ENCODE measurements at regions not wholly inside any gene's neighbourhood (a gene's known extent, or its start where the extent isn't known, plus 50 kb on each side); places are given as distances from the start of the nearest gene placed in this dataset.
A peak's percentile ranks its signal among the peaks of the same experiment; 100 is the strongest.
"Not testable (repeated sequence)": the region's sequence is repeated elsewhere in the genome, so short reads cannot be mapped to it uniquely, and the experiment has no call there.

DNA sequence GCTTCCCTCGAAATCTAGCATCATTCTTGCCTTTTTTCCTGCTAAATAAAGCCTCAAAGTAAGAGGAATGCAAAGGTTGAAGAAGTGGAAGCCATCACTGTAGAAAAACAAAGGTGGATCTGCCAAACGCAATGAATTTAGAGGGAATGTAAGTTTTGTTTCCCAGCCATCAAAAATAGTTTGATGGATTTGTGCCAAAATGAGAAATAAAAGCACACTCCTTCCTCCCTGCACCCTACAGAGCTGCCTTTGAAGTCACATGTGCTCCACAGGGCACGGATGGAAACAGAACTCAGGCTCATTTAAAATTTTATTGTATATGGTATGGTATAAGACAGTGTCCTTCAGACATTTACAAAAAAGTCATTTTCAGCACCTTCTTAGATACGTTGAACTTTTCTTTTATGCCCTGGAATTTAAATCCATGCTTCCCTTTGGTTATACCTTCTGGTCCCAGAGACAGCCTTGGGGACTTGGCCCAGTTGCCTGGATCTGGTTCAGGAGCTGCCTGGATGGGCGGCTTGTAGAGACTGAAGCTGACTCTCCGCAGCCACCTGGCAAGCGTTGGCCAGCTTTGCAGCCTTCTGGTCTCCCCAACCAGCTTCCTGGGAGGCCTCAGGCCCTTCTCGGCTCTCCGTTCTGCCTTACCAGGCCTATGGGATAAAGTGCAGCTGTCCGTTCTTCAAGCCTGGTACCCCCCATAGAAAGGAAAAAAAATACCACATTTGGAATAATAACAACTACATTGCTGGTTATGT, 228.5 kb upstream of the NEBL start:
- peak; percentile 77 to 94 for DNase-seq

DNA sequence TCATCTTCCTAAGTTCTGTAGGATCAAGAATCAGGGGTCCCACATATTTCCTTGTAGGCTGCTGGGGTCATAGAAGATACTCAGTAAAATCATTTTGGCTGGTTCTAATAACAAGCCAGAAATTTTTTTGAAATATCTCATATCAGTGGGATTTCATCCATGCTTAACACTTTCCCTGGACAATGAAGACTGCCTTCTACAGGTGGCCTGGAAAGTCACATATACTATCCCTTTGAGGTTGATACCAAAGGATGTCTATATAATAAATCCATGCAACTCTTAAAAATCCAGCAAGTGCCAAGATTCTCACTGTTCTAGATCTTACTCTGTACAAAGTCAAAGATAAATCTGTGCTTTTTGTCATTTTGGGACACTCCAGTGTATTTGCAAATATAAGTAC, 225.8 kb upstream of the NEBL start:
- no peak for DNase-seq

DNA sequence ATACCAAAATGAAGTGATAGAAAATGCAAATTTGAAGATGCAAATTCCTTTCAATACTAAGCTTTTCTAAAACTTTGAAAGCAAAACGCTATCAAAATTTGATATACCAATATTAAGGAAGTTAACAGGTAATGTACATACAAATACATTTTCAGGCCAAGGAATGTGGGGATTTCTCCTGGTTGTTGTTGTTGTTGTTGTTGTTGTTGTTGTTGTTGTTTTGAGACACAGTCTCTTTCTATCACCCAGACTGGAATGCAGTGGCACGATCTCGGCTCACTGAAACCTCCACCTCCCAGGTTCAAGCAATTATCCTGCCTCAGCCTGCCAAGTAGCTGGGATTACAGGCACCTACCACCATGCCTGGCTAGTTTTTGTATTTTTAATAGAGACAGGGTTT, 224.7 kb upstream of the NEBL start:
- DNase-seq = not testable (repeated sequence)

DNA sequence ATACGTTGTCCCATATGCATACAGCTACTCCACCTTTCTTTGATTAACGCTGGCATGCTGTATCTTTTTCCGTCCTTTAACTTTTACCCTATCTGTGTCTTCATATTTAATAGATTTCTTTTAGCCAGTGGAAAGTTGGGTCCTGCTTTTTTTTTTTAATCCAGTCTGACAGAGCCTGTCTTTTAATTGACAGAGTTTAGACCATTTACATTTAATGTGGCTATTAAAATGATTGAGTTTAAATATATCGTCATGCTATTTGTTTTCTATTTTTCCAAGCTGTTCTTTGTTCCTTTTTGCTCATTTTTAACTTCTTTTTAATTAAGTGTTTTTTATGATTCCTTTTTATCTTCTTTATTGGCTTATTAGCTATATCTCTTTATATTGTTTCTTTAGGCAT, 217.6 kb upstream of the NEBL start:
- DNase-seq = no peak

DNA sequence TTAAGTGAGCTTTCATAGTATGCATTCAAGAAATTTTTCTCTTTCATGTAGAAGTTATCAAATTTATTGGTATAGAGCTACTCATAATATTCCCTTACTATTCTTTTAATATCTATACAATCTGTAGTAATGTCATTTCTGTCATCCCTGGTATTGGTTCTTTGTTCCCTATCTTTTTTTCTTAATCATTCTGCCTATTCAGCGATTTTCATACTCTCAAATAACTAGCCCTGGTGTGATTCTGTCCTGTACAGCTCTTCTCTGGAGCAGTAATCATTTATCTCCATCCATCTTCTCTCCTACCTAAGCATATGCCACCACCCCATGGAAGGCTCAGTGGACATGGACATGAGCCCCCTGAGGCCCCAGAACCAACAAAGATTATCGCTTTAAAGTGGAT, 213.2 kb upstream of the NEBL start:
- DNase-seq = no peak

DNA sequence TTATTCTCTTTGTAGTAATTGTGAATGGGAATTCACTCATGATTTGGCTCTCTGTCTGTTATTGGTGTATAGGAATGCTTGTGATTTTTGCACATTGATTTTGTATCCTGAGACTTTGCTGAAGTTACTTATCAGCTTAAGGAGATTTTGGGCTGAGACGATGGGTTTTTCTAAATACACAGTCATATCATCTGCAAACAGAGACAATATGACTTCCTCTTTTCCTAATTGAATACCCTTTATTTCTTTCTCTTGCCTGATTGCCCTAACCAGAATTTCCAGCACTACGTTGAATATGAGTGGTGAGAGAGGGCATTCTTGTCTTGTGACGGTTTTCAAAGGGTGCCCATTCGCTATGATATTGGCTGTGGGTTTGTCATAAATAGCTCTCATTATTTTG, 209.8 kb upstream of the NEBL start:
- DNase-seq = not testable (repeated sequence)

DNA sequence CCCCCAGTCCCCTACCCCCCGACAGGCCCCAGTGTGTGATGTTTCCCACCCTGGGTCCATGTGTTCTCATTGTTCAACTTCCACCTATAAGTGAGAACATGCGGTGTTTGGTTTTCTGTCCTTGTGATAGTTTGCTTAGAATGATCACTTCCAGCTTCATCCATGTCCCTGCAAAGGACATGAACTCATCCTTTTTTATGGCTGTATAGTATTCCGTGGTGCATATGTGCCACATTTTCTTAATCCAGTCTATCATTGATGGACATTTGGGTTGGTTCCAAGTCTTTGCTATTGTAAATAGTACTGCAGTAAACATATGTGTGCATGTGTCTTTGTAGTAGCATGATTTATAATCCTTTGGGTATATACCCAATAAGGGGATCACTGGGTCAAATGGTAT, 208.2 kb upstream of the NEBL start:
- not testable (repeated sequence) for DNase-seq

DNA sequence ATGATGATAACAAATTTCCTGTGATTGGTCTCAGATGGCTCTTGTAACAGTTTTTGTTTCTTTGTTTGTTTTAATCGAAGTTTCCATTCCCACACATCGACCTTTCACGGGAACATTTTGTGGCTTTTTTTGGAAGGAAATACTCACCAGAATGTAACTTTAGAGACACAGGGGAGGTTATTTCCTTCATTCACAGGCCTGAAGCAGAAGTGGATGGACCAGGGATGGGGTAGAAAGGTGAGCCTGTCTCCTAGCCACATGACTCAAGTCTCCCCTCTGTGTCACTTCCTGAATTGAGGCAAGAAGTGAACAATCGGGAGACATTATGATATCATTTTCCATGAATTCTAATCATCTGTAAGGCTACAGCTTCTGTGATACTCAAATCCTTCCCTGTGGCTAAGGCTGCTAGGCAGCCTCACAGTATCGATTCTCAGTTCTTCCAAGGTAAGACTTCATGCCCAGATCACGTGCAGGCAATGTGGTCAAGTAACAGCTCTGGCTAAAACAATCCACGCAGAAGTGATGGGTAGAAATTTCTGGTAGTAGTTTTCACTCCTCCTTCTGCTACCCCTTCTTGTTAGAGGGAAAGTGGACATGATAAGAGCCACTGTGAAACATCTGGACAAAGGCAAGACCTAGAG, 203.9 kb upstream of the NEBL start:
- DNase-seq = no peak

DNA sequence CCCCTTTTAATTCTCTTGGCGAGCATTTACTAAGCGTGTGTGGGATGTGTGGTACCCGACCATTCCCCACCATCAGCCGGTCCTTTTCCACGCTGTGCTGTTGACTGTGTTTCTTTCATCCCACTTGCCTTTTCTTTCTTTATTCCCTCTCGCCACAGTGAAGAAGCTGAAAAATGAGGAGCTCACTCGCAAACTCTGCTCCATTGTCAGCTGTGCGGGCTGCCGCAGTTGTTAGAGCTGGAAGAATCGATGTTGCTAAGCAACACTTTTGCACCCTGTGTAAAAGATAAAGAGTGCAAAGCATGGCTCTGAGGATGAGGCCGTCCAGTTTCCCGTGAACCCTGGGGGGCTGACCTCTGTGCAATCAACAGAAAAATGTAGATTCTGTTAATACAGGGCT, 203.1 kb upstream of the NEBL start:
- no peak for DNase-seq

DNA sequence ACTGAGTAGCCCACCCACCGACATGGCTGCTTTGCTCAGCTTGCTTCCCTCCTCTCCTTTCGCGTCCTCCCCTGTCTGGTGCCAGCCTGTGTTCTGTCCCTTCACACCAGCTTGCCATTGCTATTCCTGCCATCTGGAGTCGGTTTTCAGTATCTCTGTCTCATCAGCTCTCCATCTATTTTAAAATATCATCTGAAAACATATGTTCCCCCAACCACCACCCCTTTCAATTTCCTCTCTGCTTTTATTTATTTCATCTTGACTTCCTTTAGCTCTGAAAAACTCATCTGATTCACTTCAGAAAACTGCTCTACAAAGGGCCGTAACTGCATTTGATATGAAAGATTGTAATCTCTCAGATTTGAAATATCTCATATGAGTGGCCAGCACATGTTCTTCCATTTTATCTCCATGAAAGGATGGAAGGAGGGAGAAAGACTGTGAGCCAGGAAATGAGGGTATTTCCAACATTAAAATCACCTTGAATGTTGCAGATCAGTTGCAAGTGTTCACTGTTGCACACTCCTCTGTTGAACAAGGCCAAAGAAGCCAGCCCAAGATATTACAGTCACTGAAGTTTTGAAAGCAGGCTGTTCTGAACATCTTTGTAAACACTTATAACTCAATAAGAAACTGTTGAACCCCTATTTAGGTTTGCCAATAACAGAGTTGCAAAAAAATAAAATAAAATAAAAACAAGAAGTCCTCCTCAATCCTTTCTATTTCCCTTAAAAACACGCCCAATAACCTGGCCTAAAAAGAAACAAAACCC, 202.4 kb upstream of the NEBL start:
- peak; percentile 84 for DNase-seq

DNA sequence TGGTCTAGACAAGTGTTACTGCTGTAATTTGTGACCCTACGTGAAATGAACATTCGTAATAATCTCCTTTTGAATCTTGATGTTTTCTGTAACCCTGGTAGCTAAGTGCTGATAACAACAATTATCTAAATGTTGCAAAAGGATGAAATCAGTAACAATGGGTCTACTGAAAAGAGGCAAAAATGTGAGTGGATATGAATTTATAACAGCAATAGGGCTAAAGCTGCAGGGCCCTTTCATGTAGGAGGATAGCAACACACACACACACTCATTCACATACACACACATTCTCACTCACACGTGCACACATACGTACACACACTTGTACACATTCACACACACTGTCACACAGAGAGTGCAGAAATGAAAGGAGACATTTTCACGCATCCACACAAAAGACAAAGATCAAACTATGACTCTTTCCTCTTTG, 200.8 kb upstream of the NEBL start:
- no peak for DNase-seq

DNA sequence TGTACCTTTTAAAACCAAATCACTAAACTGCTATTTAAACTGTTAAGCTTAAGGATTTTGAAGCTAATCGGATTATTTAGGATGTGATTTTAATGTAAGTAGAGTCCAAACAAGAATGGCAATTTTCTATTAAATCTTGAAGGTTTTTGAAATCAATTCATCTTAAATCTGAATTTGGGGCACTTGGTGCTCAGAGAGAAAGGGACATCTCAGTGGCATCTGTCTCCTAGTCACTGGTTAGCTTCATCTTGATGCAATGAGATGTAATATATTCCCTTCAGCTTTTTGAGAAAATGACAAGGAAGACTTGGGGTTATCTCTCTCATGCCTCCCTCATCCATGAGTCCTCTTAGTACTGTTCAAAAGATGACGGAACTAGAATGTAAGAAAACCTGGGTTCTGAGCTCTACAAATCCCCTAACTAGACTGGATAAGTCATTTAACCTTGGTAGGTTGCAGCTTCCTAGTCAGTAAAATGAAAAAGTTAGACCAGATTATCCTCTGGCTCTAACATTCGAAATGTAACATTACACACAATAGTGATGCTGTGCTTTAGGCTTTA, 198.5 kb upstream of the NEBL start:
- DNase-seq = no peak

DNA sequence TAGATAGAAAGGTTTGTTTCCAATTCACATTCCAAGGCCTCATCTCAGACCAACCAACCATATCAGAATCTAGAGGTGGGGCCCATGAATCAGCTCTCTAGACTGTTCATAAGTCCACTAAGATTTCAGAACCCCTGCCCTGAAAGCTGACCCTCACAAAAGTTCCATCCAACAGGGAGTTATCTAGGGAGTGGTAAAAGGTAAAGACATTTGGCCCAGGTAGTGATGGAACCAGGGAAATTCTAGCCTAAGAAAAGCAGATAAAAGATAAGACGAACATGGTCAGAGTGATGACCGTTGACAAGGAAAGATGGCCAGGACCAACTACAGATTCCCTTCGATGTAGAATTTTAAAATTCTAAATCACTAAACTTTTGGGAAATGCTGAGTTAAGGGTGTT, 198.0 kb upstream of the NEBL start:
- no peak for DNase-seq

DNA sequence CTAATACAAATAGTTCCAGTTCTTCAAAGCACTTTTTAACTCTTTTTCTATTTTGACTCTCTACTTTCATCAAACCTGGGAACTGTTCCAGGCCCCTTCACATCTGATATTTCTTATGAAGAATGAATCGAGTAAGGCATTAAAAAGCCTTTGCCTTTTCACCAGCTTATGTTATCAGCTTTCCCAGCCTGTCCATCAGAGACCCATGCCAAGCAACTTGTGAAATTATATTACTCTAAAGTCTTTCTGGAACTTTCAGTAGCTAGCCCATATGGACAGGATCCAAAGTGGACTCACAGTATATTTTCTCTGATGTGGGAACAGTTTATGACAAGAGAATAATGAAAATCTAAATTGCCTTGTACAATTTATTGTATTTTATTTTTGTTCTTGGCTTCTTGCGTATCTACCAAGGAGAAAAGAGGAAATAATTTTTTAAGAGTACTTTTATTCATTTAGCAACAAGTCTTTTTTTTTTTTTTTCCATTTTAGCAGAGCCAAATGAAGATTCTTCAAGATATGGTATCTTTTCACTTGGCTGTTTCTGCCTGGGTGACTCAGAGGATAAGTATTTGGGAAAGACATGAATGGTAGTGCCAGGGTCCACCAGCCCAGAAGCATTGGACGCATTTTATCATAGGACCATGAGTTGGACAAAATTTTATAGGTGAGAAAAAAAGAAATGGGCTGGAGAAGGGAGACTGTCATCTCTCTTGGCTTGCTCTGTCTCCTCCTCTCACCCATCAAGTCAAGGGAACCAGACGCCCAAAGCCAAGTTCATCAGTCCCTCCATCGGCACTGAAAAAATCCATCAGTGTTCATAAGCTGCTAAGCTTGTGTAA, 195.8 kb upstream of the NEBL start:
- DNase-seq = no peak

DNA sequence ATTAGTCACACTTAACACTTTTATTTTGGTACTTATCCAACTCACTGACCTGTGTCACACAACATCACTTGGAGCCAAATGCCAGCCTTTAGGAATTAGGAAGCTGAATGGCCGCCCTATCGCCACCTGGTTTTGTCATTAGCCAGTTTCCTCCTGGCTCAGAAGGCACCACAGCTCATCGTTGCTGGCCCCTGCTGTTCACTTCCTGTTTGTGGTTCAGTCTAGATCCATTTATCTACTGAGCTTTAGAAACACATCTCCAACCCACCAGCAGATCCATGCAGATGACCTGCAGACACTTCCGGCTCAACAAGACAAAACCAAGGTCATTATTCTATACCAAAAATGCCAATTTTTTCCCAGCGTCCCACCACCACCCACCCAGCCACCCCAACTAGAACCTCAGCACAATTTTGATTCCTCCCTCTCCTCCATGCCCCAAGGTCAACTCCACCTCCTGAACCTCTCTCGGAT, 193.5 kb upstream of the NEBL start:
- DNase-seq = no peak

DNA sequence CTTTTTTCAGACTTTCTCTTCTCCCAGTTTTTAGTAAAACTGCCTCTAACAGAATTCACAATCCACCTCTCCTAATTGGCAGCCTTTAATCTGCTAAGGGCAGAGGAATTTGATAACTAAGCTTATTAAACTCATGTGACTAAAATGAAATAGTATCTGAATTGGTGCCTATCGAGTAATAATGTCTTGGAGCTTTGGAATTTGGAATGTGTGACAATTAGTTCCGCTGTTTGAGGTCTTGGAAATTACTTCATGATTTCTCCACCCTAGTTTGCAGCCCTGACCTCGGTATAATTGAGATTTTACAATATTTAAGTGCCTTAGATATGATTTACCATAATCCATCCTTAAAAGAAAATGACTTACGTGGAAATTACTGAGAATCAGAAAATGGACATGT, 190.4 kb upstream of the NEBL start:
- no peak for DNase-seq

DNA sequence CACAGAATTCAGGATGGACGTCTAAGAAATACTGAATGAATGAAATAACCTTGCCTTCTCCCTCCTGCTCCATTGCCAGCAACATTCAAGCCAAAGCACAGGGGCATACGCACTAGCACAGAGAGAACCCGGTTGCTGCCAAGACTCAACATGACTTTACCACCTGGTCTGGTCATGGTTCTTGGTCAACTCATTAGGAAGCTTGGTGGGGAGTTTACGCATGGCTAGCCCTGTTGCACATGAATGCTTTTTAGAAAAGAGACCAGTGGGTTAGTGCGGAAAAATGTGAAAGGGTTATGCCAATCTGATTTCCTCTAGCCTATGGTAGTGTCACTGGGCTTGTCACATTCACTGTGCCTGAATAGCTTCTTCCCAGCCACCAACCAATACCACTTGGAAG, 187.6 kb upstream of the NEBL start:
- DNase-seq = peak; percentile 97 to 99

DNA sequence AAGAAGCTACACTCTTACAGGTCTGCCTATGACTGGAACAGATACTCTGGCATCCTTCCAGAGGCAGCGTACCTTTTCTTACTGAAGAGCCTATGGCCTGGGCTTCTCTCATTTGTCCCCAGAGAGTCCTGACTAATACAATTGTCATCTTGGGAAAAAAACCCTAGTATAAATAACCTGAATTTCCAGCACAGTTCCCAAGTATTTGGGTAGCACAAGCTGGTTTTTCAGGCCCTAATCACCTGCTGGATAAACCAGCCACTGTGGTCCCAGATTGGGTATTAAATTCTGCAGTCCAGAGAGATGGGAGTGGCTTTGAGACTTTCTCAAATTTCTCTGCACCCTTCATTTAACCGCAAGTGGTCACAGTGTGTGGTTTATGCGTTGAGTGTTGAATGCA, 186.8 kb upstream of the NEBL start:
- no peak for DNase-seq

DNA sequence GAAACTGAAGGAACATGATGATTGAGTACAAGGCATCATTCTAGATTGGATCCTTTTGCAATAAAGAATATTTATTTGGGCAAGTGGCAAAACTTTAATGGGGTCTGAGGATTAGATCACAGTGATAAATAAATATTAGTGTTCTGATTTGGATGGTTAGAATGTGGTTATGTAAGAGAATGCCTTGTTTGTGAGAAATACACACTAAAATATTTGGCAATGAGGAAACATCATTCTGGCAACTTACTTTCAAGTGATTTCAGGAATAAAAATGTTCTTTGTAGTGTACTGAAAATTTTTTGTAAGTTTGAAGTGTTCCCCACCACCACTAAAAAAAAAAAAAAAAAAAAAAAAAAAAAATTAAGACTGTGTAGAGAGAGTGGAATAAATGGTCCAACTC, 185.1 kb upstream of the NEBL start:
- DNase-seq = no peak

DNA sequence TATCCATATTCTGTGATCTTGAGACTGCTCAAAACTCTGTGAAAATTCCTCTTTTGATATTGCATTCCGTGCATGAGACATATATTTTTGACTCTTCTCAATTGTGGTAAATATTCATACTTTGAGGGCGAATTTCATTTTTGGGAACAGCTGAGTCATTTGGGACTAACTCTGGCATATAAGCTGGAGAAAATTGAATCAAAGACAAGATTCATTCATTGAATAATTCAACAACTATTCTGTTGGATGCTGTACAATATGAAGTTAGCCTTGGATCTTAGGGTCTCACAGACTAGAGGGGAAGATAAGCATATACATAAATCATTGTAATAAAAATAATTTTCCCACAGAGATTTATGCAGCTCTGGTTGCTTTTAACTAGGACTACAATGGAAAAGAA, 183.2 kb upstream of the NEBL start:
- DNase-seq = no peak

DNA sequence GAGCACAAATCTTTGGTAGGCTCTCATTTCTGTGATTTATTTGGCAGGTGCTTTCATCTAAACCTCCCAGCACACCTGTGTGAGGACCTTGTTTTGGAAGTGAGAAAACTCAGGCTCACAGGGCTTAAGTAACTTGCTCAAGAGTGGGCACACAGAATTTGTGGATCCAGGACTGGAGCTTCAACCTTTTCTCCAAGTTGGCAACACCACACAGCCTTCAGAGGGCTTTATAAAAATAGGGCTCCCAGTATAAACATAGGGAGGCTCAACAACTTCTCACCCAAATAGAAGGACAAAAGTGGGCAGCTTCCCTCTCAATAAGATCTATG, 182.2 kb upstream of the NEBL start:
- no peak for DNase-seq

DNA sequence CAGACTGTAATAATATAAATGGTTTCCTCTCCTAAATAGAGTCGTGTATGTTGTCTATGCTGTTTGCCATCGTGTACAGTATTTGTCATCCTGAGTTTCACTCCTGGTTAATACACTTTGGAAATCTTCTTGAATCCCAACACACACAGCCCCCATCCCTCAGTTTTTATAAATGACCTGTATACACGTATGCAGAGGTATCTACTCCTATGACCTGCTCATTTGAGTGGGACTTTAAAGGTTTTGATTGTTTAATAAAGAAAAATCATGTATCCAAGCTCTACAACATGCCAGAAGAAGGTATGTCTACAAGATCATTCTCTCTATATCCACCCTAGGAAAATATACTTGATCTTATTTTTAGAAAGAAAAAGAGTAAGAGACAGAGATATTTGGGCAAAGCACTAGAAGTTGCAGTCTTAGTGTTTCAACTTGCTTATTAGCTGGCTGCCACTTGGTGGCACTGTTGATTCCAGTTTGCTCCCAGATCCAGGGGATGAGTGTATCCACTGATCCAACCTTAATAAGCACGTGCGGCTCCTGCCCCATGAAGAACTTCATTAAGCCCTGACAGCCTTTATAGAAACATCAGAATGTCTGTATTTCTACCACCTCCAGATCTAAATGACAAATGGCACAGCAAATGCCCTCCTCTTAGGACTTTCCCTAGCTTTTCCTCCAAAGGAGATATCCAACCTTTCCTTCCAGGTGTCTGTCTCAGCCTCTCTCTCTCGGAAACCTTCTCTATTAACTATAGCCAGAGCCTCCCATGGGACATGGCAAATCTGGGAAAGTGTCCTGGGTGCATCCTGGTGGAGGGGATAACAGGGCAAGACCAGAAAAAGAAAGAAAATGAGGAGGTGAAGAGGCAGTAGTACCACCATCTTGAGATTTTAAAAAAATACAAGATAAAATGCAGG, 181.6 kb upstream of the NEBL start:
- DNase-seq = peak; percentile 10 to 41
